Glutamatergic neuron (in vitro differentiated cells): ENCODE measurements at regions not wholly inside any gene's neighbourhood (a gene's known extent, or its start where the extent isn't known, plus 50 kb on each side); places are given as distances from the start of the nearest gene placed in this dataset.
"Not testable (repeated sequence)": the region's sequence is repeated elsewhere in the genome, so short reads cannot be mapped to it uniquely, and the experiment has no call there.

ENCODE experiments used
- DNase-seq: peaks from one replicate; pipeline ENCODE4 v3.0.0; 2022
- H3K27ac Mint-ChIP-seq: one replicate; pipeline ENCODE4 v1.8.0; 2020; ENCODE audit warnings: mild to moderate bottlenecking, mixed read lengths, inconsistent platforms; ENCODE audit not compliant: unreplicated experiment
- H3K27me3 Mint-ChIP-seq: one replicate; pipeline ENCODE4 v1.8.0; 2020; ENCODE audit warnings: mild to moderate bottlenecking, moderate library complexity, mixed read lengths, inconsistent platforms; ENCODE audit not compliant: unreplicated experiment
- H3K36me3 Mint-ChIP-seq: one replicate; pipeline ENCODE4 v1.8.0; 2020; ENCODE audit warnings: mild to moderate bottlenecking, mixed read lengths, inconsistent platforms; ENCODE audit not compliant: unreplicated experiment
- H3K4me1 Mint-ChIP-seq: one replicate; pipeline ENCODE4 v1.8.0; 2020; ENCODE audit warnings: mild to moderate bottlenecking, low read depth, mixed read lengths, inconsistent platforms; ENCODE audit not compliant: unreplicated experiment
- H3K4me3 Mint-ChIP-seq: one replicate; pipeline ENCODE4 v1.8.0; 2020; ENCODE audit warnings: mild to moderate bottlenecking, mixed read lengths, inconsistent platforms; ENCODE audit not compliant: unreplicated experiment
- H3K9me3 Mint-ChIP-seq: one replicate; pipeline ENCODE4 v1.8.0; 2020; ENCODE audit warnings: mild to moderate bottlenecking, moderate library complexity, mixed read lengths, inconsistent platforms; ENCODE audit not compliant: unreplicated experiment
- TF ChIP-seq, protein P1 (sequence below): fragments of 200-600 bp; sonication (generic); IDR thresholded peaks from one replicate; pipeline ENCODE4 v1.5.0; 2021; ENCODE audit not compliant: partially characterized antibody, unreplicated experiment

DNA sequence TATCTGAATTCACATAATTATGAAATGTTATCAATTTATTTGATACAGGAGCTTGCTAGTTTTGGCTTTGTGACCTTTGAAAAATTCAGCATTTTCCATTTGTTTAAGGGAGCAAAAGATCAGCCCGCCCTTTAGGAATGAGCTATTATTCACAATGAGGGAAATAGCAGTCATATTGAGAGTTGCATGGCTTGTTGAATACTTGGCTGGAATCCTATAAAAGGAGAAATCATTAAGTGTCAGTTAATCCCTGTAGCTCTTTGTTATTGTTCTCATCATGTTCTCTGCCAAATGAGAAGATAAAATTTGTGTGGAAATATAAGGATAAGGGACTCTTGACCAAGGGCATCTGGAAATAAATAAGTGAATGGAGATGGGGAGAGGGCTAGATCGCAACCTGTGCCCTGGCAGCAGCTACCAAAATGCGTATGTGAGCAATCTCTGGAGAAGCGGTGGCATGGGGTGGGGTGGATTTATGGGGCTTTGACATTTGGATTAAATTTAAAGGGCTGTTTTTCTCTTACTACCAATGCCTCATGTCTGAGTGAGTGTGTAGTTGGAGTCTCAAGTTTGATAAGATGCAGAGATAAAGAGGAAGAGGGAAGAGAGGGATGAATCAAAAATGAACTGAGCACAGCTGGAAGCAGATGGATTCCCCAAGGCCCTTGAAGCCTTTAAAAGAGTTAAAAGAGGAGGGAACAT lies 237.6 kb downstream of the NNT start:
- H3K4me1 Mint-ChIP-seq, result peaks cover 5% of the 10 kb centered on the region
- no peak for DNase-seq
- no peak overlapping the region for H3K4me3 Mint-ChIP-seq
- H3K36me3 Mint-ChIP-seq, result no peaks in the 10 kb centered on the region
- H3K9me3 Mint-ChIP-seq, result no peaks in the 10 kb centered on the region
- no peak overlapping the region for H3K27ac Mint-ChIP-seq
- TF ChIP-seq, protein P1, sequence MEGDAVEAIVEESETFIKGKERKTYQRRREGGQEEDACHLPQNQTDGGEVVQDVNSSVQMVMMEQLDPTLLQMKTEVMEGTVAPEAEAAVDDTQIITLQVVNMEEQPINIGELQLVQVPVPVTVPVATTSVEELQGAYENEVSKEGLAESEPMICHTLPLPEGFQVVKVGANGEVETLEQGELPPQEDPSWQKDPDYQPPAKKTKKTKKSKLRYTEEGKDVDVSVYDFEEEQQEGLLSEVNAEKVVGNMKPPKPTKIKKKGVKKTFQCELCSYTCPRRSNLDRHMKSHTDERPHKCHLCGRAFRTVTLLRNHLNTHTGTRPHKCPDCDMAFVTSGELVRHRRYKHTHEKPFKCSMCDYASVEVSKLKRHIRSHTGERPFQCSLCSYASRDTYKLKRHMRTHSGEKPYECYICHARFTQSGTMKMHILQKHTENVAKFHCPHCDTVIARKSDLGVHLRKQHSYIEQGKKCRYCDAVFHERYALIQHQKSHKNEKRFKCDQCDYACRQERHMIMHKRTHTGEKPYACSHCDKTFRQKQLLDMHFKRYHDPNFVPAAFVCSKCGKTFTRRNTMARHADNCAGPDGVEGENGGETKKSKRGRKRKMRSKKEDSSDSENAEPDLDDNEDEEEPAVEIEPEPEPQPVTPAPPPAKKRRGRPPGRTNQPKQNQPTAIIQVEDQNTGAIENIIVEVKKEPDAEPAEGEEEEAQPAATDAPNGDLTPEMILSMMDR, result no peak
- no peaks in the 10 kb centered on the region for H3K27me3 Mint-ChIP-seq

DNA sequence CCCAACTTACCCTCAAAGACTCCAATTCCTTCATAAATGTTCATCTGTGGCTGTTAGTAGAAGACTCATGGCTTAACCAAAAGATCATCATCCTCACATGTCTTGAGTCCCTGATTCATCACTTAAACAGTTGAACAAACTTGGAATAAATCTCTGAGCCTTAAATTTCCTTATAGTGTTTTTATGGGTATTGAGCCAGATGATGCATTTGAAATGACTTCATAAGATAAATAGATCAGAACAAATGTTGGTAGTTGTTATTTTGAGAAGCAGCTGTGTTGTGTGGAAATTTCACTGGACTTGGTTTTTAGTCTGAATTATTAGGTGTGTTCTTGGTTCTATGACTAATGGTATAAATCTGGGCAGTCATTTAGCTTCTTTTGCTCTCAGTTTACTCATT lies 236.2 kb downstream of the NNT start:
- no peaks in the 10 kb centered on the region for H3K9me3 Mint-ChIP-seq
- no peak overlapping the region for H3K4me3 Mint-ChIP-seq
- H3K4me1 Mint-ChIP-seq, result peaks cover 5% of the 10 kb centered on the region
- no peaks in the 10 kb centered on the region for H3K36me3 Mint-ChIP-seq
- no peaks in the 10 kb centered on the region for H3K27me3 Mint-ChIP-seq
- H3K27ac Mint-ChIP-seq, result no peak overlapping the region
- TF ChIP-seq, protein P1, result no peak
- no peak for DNase-seq

DNA sequence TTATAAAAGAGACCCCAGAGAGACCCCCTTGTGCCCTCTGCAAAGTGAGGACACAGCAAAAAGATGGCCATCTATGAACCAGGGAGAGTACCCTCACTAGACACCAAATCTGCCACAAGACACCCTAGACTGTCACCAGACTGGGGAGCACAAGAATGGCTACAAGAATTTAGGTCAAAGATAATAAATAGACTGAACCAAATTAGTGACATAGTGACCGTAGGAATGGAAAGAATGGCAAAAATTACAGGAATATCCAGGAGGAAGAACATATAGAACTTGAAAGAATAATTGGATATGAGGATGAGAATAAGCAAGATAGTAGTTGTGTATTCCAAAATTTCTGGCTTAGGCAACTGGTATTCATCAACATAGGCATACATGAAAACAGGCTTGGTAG lies 235.0 kb downstream of the NNT start:
- Mint-ChIP-seq H3K4me3 (no peak overlapping the region), H3K9me3 (no peaks in the 10 kb centered on the region), H3K36me3 (no peaks in the 10 kb centered on the region), H3K4me1 (peaks cover 5% of the 10 kb centered on the region), H3K27ac (no peak overlapping the region), H3K27me3 (no peaks in the 10 kb centered on the region)
- TF ChIP-seq, protein P1, result no peak
- DNase-seq, result no peak

DNA sequence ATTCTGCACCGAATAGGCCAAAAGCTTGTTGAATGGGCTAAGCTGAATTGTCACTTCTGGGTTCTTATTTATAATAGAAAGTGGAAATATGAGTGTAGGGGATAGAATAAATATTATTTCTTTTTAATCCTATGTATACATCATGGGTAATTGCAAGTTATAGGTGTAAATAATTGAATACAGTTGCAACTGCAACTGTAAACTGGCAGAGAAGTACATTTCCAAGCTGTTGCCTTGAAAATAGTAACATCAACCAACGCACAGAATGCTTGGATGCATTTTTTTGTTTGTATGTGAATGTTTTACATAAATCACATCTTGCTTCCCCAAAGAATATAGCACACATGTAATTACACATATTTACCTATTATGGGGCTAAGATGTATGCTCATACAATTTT lies 234.1 kb downstream of the NNT start:
- Mint-ChIP-seq H3K27me3 (no peaks in the 10 kb centered on the region), H3K27ac (no peak overlapping the region), H3K4me1 (peaks cover 5% of the 10 kb centered on the region), H3K4me3 (no peak overlapping the region), H3K36me3 (no peaks in the 10 kb centered on the region), H3K9me3 (no peaks in the 10 kb centered on the region)
- TF ChIP-seq, protein P1, result no peak
- no peak for DNase-seq

DNA sequence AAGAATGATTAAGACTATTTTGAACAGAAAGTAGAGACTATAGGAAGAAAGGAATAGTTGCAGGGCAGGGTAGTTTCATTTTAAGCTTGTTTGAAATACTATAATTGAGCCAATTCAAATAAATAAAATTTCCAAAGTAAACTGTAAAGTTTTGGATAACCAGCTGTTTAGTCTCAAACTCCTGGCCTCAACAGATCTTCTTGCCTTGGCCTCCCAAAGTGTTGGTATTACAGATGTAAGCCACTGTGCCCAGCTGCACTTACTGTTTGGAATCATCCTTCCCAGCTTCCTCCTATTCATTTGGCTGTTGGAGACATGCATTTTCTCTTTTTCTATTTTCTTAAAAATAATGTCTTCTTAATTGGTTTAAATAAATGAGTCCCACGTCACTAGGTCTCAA lies 231.0 kb downstream of the NNT start:
- Mint-ChIP-seq H3K9me3 (no peaks in the 10 kb centered on the region), H3K4me1 (no peaks in the 10 kb centered on the region), H3K36me3 (no peaks in the 10 kb centered on the region), H3K27ac (no peak overlapping the region), H3K4me3 (no peak overlapping the region), H3K27me3 (no peaks in the 10 kb centered on the region)
- TF ChIP-seq, protein P1, result no peak
- DNase-seq, result no peak

DNA sequence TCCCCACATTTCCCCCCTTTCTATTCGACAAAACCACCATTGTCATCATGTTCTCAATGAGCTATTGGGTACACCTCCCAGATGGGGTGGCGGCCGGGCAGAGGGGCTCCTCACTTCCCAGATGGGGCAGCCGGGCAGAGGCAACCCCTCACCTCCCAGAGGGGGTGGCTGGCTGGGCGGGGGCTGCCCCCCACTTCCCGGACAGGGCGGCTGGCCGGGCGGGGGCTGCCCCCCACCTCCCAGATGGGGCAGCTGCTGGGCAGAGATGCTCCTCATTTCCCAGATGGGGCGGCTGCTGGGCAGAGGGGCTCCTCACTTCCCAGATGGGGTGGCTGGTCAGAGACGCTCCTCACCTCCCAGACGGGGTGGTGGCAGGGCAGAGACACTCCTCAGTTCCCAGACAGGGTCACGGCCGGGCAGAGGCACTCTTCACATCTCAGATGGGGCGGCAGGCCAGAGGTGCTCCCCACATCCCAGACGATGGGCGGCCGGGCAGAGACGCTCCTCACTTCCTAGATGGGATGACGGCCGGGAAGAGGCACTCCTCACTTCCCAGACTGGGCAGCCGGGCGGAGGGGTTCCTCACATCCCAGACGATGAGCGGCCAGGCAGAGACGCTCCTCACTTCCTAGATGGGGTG lies 221.5 kb downstream of the NNT start:
- not testable (repeated sequence) for H3K36me3 Mint-ChIP-seq, H3K4me3 Mint-ChIP-seq, H3K9me3 Mint-ChIP-seq, H3K27me3 Mint-ChIP-seq, H3K4me1 Mint-ChIP-seq, H3K27ac Mint-ChIP-seq
- peak; percentile 17 for DNase-seq

DNA sequence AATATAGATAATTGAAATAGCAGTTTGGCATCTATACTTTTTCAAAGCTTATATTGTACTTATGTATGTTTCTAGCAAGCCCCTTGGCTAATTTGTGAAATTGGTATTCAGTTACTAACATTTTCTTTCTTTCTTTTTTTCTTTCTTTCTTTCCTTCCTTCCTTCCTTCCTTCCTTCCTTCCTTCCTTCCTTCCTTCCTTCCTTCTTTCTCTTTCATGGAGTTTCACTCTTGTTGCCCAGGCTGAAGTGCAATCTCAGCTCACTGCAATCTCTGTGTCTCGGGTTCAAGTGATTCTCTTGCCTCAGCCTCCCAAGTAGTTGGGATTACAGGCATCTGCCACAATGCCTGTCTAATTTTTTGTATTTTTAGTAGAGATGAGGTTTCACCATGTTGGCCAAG lies 215.4 kb downstream of the NNT start:
- H3K27ac Mint-ChIP-seq, H3K27me3 Mint-ChIP-seq, H3K4me3 Mint-ChIP-seq, H3K9me3 Mint-ChIP-seq, H3K4me1 Mint-ChIP-seq, DNase-seq: not testable (repeated sequence)
- peaks cover 18% of the 10 kb centered on the region for H3K36me3 Mint-ChIP-seq
